SU-DHL-6 (cell line): ENCODE measurements at regions not wholly inside any gene's neighbourhood (a gene's known extent, or its start where the extent isn't known, plus 50 kb on each side); places are given as distances from the start of the nearest gene placed in this dataset.
"Not testable (repeated sequence)": the region's sequence is repeated elsewhere in the genome, so short reads cannot be mapped to it uniquely, and the experiment has no call there.

Source experiments
- H2AFZ ChIP-seq: fragments of 200-600 bp; sonication (generic); 2 replicates; pipeline ENCODE4 v1.6.1; 2014; ENCODE audit warnings: low read depth, mild to moderate bottlenecking, moderate library complexity, mixed read lengths, antibody characterized with exemption, low read length; ENCODE audit not compliant: severe bottlenecking
- H3F3A ChIP-seq: fragments of 200-600 bp; shearing (Covaris generic); 2 replicates; pipeline ENCODE4 v1.6.0; 2016; ENCODE audit warnings: antibody characterized with exemption, mild to moderate bottlenecking; ENCODE audit not compliant: insufficient read depth
- H3K27ac ChIP-seq: fragments of 200-600 bp; sonication (generic); 2 replicates; pipeline ENCODE4 v1.5.1; 2016; ENCODE audit warnings: low read depth, mild to moderate bottlenecking, low read length, moderate library complexity, mixed read lengths
- H3K27me3 ChIP-seq: fragments of 200-600 bp; sonication (generic), shearing (Covaris generic); 2 replicates; pipeline ENCODE4 v1.6.0; 2014; ENCODE audit warnings: mild to moderate bottlenecking, low read length
- H3K36me3 ChIP-seq: fragments of 200-600 bp; sonication (generic); 2 replicates; pipeline ENCODE4 v1.6.1; 2014; ENCODE audit warnings: mild to moderate bottlenecking, low read length, mixed read lengths
- H3K4me2 ChIP-seq: fragments of 300-600, 200-600 bp; shearing (Covaris generic), sonication (generic); 2 replicates; pipeline ENCODE4 v1.6.0; 2014; ENCODE audit warnings: low read length, low read depth, mild to moderate bottlenecking; ENCODE audit not compliant: poor library complexity, severe bottlenecking
- H3K4me3 ChIP-seq: fragments of 200-600 bp; sonication (generic); 2 replicates; pipeline ENCODE4 v1.5.1; 2014; ENCODE audit warnings: antibody characterized with exemption, low read length, mild to moderate bottlenecking, mixed read lengths; ENCODE audit not compliant: insufficient read depth, poor library complexity, severe bottlenecking
- H3K79me2 ChIP-seq: fragments of 200-600 bp; sonication (generic); 2 replicates; pipeline ENCODE4 v1.6.1; 2014; ENCODE audit warnings: mild to moderate bottlenecking, low read length, moderate library complexity; ENCODE audit not compliant: insufficient read depth
- H3K9ac ChIP-seq: fragments of 200-600 bp; sonication (generic); 2 replicates; pipeline ENCODE4 v1.7.0; 2014; ENCODE audit warnings: mild to moderate bottlenecking, low read length
- H3K9me2 ChIP-seq: fragments of 200-600 bp; sonication (generic); replicated peaks from 2 replicates; pipeline ENCODE4 v1.6.1; 2014; ENCODE audit warnings: low read length; ENCODE audit not compliant: insufficient read depth
- H3K9me3 ChIP-seq: fragments of 200-600 bp; sonication (generic); 2 replicates; pipeline ENCODE4 v1.6.1; 2014; ENCODE audit warnings: low read length, mixed read lengths; ENCODE audit not compliant: insufficient read depth
- H4K20me1 ChIP-seq: fragments of 200-600 bp; sonication (generic); 2 replicates; pipeline ENCODE4 v1.6.1; 2014; ENCODE audit warnings: low read depth, mild to moderate bottlenecking, antibody characterized with exemption, low read length, moderate library complexity, mixed read lengths
- EZH2phosphoT487 ChIP-seq: fragments of 200-600 bp; sonication (generic), shearing (Covaris generic); conservative IDR thresholded peaks from 2 replicates; pipeline ENCODE4 v1.6.1; 2018; ENCODE audit warnings: mild to moderate bottlenecking, antibody characterized with exemption, low read length, moderate library complexity, mixed read lengths
- TF ChIP-seq, protein P1 (sequence below): fragments of 200-600 bp; sonication (generic); IDR thresholded peaks from one replicate; pipeline ENCODE4 v1.5.1; 2017; ENCODE audit warnings: antibody characterized with exemption, mild to moderate bottlenecking, low read length, moderate library complexity; ENCODE audit not compliant: insufficient read depth, poor library complexity, severe bottlenecking

DNA sequence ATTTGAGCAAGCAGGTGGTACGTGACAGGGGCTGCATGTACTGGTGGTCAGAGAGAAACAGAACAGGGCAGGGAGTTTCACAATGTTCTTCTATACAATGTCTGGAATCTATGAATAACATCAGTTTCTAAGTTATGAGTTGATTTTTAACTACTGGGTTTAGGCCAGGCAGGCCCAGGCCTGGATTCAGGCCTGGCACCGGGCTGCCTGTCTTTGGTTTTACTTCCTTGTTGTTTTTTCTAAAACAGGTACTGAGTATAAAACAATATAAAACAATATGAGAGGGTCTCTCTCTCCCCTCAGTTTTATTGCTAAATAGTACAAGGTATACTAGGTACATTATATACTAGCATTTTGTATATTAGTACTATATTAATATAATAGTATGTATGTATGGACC, 742.7 kb upstream of the FAT3 start:
- not testable (repeated sequence) for H2AFZ ChIP-seq, H3K4me3 ChIP-seq, H3K9ac ChIP-seq, H3K79me2 ChIP-seq, H3K36me3 ChIP-seq, H3F3A ChIP-seq, H3K9me3 ChIP-seq, H3K27me3 ChIP-seq, H3K4me2 ChIP-seq, H4K20me1 ChIP-seq, H3K9me2 ChIP-seq, H3K27ac ChIP-seq

DNA sequence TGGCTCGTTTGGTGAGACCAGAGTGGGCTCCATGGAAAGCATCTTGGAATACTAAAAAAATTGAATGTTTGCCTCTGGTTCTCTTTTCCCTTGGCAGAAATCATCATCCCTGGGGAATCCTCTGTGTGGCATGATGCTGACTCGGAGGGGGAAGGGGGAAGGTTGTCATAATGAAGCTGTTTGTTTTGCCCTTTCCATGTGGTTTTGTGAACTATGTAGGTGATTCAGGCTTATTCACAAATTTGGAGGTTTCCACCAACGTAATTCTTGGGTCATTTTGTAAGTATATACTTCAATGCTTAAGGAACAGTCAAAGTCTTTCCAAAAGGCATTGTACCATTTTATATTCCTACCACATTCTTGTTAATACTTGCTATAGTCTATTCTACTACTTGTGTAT, 754.0 kb upstream of the FAT3 start:
- no peak overlapping the region for H3K27ac ChIP-seq
- H3K4me3 ChIP-seq: no peak overlapping the region
- no peak overlapping the region for H3K4me2 ChIP-seq
- TF ChIP-seq, protein P1, sequence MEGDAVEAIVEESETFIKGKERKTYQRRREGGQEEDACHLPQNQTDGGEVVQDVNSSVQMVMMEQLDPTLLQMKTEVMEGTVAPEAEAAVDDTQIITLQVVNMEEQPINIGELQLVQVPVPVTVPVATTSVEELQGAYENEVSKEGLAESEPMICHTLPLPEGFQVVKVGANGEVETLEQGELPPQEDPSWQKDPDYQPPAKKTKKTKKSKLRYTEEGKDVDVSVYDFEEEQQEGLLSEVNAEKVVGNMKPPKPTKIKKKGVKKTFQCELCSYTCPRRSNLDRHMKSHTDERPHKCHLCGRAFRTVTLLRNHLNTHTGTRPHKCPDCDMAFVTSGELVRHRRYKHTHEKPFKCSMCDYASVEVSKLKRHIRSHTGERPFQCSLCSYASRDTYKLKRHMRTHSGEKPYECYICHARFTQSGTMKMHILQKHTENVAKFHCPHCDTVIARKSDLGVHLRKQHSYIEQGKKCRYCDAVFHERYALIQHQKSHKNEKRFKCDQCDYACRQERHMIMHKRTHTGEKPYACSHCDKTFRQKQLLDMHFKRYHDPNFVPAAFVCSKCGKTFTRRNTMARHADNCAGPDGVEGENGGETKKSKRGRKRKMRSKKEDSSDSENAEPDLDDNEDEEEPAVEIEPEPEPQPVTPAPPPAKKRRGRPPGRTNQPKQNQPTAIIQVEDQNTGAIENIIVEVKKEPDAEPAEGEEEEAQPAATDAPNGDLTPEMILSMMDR: no peak
- no peak for TF ChIP-seq EZH2phosphoT487
- no peak overlapping the region for H3K9ac ChIP-seq
- no peaks in the 10 kb centered on the region for H3F3A ChIP-seq
- no peaks in the 10 kb centered on the region for H3K27me3 ChIP-seq
- no peaks in the 10 kb centered on the region for H3K79me2 ChIP-seq
- no peaks in the 10 kb centered on the region for H3K9me3 ChIP-seq
- H3K36me3 ChIP-seq: no peaks in the 10 kb centered on the region
- no peaks in the 10 kb centered on the region for H4K20me1 ChIP-seq
- H3K9me2 ChIP-seq: no peaks in the 10 kb centered on the region
- no peak overlapping the region for H2AFZ ChIP-seq

DNA sequence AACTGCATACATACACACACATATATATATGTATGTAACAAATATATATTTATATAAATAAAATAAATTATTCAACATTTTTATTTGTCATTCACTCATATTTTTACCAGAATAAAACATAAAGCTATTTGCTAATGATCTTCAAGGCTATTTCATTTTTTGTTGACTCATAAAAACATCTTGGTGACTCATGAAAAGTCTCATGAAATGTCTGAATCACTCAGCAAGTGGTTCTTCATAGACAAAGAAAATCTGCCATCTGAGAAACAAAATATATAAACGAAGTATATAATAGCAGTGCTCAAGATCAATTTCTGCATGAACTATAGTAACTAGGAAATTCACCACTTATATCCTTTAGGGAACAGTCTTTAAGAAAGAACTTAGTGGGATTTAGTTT, 764.8 kb upstream of the FAT3 start:
- Histone ChIP-seq H3K9ac (no peak overlapping the region), H3K9me3 (no peaks in the 10 kb centered on the region), H3K9me2 (no peaks in the 10 kb centered on the region), H3K27ac (no peak overlapping the region), H3F3A (no peaks in the 10 kb centered on the region), H3K4me2 (no peak overlapping the region), H4K20me1 (no peaks in the 10 kb centered on the region), H2AFZ (no peak overlapping the region), H3K79me2 (no peaks in the 10 kb centered on the region), H3K27me3 (no peaks in the 10 kb centered on the region), H3K4me3 (no peak overlapping the region), H3K36me3 (no peaks in the 10 kb centered on the region)
- TF ChIP-seq, protein P1: no peak
- TF ChIP-seq EZH2phosphoT487: no peak

DNA sequence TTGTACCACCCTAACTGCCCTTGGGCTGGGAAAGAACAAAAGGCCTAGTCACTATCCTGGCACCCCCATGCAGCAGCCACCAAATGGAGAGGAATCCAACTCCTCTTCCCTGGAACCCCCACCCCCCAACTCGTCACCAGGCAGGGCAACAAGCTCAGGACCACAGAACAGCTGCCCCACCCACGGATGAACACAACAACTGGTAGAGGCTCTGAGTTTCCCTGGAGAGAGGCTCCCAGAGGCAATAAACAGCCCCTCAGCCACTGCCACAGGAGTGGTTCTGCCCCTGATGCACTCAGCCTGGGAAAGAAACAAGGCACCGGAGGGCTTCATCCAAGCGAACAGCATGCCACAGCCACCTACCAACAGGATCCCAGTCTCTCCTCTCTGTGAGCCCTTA, 778.4 kb upstream of the FAT3 start:
- Histone ChIP-seq H2AFZ (no peak overlapping the region), H3K9me3 (no peaks in the 10 kb centered on the region), H3K4me2 (no peak overlapping the region), H3K27me3 (no peaks in the 10 kb centered on the region), H3K36me3 (no peaks in the 10 kb centered on the region), H3F3A (no peaks in the 10 kb centered on the region), H4K20me1 (no peaks in the 10 kb centered on the region), H3K9ac (no peak overlapping the region), H3K4me3 (no peak overlapping the region), H3K79me2 (no peaks in the 10 kb centered on the region), H3K27ac (no peak overlapping the region), H3K9me2 (no peaks in the 10 kb centered on the region)
- no peak for TF ChIP-seq EZH2phosphoT487
